Psoas muscle (tissue), 7 donors: ENCODE measurements at regions not wholly inside any gene's neighbourhood (a gene's known extent, or its start where the extent isn't known, plus 50 kb on each side); places are given as distances from the start of the nearest gene placed in this dataset.

ENCODE experiments used
- ATAC-seq, 4 donors: fragments of 200-7000 bp; cut with Tn5 transposase; one replicate each; pipeline ENCODE4 v1.9.1; 2020; ENCODE audit warnings: moderate library complexity in 3 of 4, mild to moderate bottlenecking in 2 of 4
- DNase-seq, 2 donors: peaks; one replicate each; pipeline ENCODE4 v3.0.0-alpha.2; 2020
- H3K27ac ChIP-seq: fragments of 200-600 bp; one replicate; pipeline ENCODE4 v1.8.0; 2022
- H3K27me3 ChIP-seq, 3 donors: fragments of 200-600 bp in 1 of 3; one replicate each; pipeline versions ENCODE4 v1.6.1 to v1.8.0; 2013 to 2022; ENCODE audit warnings: low read length in 2 of 3, mild to moderate bottlenecking in 2 of 3, moderate library complexity in 1 of 3; ENCODE audit not compliant: insufficient read depth in 3 of 3
- H3K36me3 ChIP-seq, 2 donors: fragments of 200-600 bp in 1 of 2; one replicate each; pipeline versions ENCODE4 v1.6.1 to v1.8.0; 2013 to 2022; ENCODE audit warnings: low read depth in 1 of 2, mild to moderate bottlenecking in 1 of 2, moderate library complexity in 1 of 2; ENCODE audit not compliant: insufficient read depth in 1 of 2
- H3K4me1 ChIP-seq: fragments of 200-600 bp; one replicate; pipeline ENCODE4 v1.8.0; 2022
- H3K4me3 ChIP-seq: fragments of 200-600 bp; one replicate; pipeline ENCODE4 v1.8.0; 2022; ENCODE audit warnings: mild to moderate bottlenecking
- H3K9me3 ChIP-seq: fragments of 200-600 bp; one replicate; pipeline ENCODE4 v1.8.0; 2022
- CTCF ChIP-seq: fragments of 200-600 bp; IDR thresholded peaks from one replicate; pipeline ENCODE4 v1.8.0; 2022; ENCODE audit warnings: antibody characterized with exemption
- WGBS, 3 donors: extraction: QIAGEN DNeasy Blood & Tissue Kit; methylation state at CpG; one replicate each; pipeline versions ENCODE4 v1.1.6 to v1.1.7; 2013; 5-methylcytosine and 5-hydroxymethylcytosine counted together
- intact Hi-C, 2 donors: fragments of 100-400 bp; cut with DNase I; formaldehyde crosslinking; loops; one replicate each; pipeline versions ENCODE4 v1.11.0 to v1.14.2; 2022
- donor health status: healthy with polysubstance abuse.
- donor health status: DM: no; HTN: no; CAD: no; lungs with moderate emphysema.
- donor health status: Bipolar disorder and iron deficiency.
- donor health status: healthy.
- donor health status: DM: yes; HTN: yes; CAD: no.
- donor health status: DM: no; HTN: no; CAD: no.
- donor health status: DM: yes; HTN: yes; CAD: no.

- H3K36me3 ChIP-seq, result no peaks in the 10 kb centered on the region
- WGBS, 3 donors, result 88 to 96% (median 96%) methylated on average over 1 of the region's 1 CpG
- ATAC-seq (no peak), DNase-seq (no peak)
- no peaks in the 10 kb centered on the region for H3K27me3 ChIP-seq
- H3K4me3 ChIP-seq, result no peak overlapping the region
- peaks cover 7% of the 10 kb centered on the region for H3K4me1 ChIP-seq
- intact Hi-C loops, result no loop called here
- H3K9me3 ChIP-seq, result no peaks in the 10 kb centered on the region
- no peak overlapping the region for H3K27ac ChIP-seq
- TF ChIP-seq CTCF, result no peak
Measured at GRCh38 chr1:234909307-234909810, 219.3 kb downstream of the TOMM20 start.

- WGBS, 3 donors, result 86 to 88% (median 87%) methylated on average over 9 of the region's 9 CpGs
- ATAC-seq (no peak), DNase-seq (no peak)
- no peaks in the 10 kb centered on the region for H3K36me3 ChIP-seq
- no peaks in the 10 kb centered on the region for H3K27me3 ChIP-seq
- peaks cover 7% of the 10 kb centered on the region for H3K4me1 ChIP-seq
- intact Hi-C loops, result no loop called here
- no peak for TF ChIP-seq CTCF
- no peak overlapping the region for H3K4me3 ChIP-seq
- no peaks in the 10 kb centered on the region for H3K9me3 ChIP-seq
- peak overlapping the region; percentile 16 for H3K27ac ChIP-seq
Measured at GRCh38 chr1:234908571-234908970, 220.1 kb downstream of the TOMM20 start.

GRCh38 chr1:234907940-234908405, 220.7 kb downstream of the TOMM20 start:
- peak in 3 of 4 donors; percentile 35 to 52 (median 51) for ATAC-seq
- Histone ChIP-seq H3K27ac (peak overlapping the region; percentile 16), H3K4me1 (peaks cover 3% of the 10 kb centered on the region), H3K27me3 (no peaks in the 10 kb centered on the region), H3K36me3 (no peaks in the 10 kb centered on the region), H3K9me3 (no peaks in the 10 kb centered on the region), H3K4me3 (no peak overlapping the region)
- no peak for DNase-seq
- TF ChIP-seq CTCF, result no peak
- intact Hi-C loops, result no loop called here
- 70 to 76% (median 71%) methylated on average over 6 of the region's 6 CpGs for WGBS, 3 donors

- Histone ChIP-seq H3K36me3 (no peaks in the 10 kb centered on the region), H3K9me3 (no peaks in the 10 kb centered on the region), H3K4me1 (no peaks in the 10 kb centered on the region), H3K4me3 (no peak overlapping the region), H3K27me3 (no peaks in the 10 kb centered on the region), H3K27ac (no peak overlapping the region)
- WGBS, 3 donors, result 80% methylated on average over 10 of the region's 10 CpGs
- intact Hi-C loops, result no loop called here
- DNase-seq, result no peak
- no peak for TF ChIP-seq CTCF
- ATAC-seq, result no peak
Measured at GRCh38 chr1:234907208-234907939, 221.3 kb downstream of the TOMM20 start.
